Glomerular endothelial cell (primary cell): ENCODE measurements at regions not wholly inside any gene's neighbourhood (a gene's known extent, or its start where the extent isn't known, plus 50 kb on each side); places are given as distances from the start of the nearest gene placed in this dataset.

Experiments used
- DNase-seq: peaks from one replicate; pipeline ENCODE4 v3.0.0-alpha.2; 2011; ENCODE audit warnings: low read depth, low spot score; ENCODE audit errors: extremely low read depth

DNA sequence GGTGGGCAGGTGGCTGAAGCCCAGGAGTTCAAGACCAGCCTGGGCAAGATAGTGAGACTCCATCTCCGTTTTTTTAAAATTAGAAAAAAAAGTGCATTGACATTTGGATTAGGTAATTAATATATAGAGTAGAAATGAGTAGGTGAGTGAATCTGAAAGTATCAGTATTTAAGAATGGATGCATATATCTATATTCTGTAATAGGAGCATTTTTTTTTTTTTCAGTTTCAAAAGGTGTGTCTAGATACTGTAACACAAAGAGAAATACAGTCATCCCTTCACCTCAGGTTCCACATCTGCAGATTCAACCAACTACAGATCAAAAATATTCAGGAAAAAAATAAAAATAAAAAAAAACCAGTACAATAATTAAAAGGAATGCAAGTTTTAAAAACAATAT, 50.8 kb downstream of the RBM27 start:
- no peak for DNase-seq

DNA sequence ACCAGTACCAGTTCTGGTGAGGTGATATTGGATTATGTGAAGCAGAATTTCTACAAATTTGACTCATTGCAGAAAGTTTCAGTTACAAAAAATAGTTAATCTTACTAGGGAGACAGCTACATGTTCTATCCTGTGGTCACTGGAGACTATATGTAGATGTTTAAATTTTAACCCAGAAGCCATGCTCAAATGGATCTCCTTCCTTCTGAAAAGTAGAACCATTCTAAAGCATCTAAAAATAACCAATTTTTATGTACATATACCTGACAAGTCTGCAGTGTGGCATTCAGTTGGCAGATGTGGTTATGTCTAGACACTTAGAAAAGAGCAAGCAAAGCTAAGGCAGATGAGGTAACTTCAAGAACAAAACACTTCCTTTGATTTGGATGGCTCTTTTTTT, 65.5 kb upstream of the POU4F3 start:
- no peak for DNase-seq

DNA sequence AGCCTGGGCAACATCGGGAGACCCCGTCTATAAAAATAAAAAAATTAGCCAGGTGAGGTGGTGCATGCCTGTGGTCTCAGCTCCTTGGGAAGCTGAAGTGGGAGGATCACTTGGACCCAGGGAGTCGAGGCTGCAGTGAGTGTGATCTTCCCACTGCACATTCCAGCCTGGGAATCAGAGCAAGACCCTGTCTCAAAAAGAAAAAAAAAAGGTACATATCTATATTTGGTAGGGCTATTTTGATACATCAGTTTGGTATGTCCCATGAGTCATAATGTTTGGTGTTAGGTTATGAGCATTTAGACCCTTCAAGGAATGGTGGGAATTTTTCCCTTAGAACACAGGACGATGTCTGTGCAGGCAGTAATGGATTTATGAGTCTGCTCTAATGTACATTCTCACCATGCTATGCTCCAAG, 55.3 kb upstream of the POU4F3 start:
- peak; percentile 68 for DNase-seq

DNA sequence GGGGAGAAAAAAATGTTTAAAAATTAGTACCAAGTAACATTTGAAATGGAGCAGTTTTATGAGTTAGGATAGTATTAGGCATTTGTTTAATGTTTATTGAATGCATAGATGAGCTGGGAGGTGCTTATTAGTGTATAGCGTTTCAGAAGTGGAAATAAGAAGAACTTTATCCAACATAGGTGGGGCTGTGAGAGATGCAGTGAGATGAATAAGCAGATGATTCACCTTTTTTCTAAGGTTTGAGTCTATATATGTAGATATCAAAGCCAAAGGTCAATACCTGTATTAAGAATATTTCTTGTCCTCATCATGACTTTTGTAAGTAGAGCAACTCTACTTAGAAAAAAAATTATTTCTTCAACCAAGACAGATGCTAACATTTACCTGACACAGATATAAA, 54.6 kb upstream of the POU4F3 start:
- no peak for DNase-seq
